Activated CD8-positive, alpha-beta T cell treated with anti-CD3 and anti-CD28 coated beads for 36 hours (primary cell): ENCODE measurements at regions not wholly inside any gene's neighbourhood (a gene's known extent, or its start where the extent isn't known, plus 50 kb on each side); places are given as distances from the start of the nearest gene placed in this dataset.

Source experiments
- ATAC-seq: fragments of 200-7000 bp; cut with Tn5 transposase; one replicate; pipeline ENCODE4 v1.10.0; 2021; ENCODE audit warnings: mild to moderate bottlenecking, moderate library complexity
- CTCF ChIA-PET: fragments of 350-600 bp; sonication (Branson Sonifier 250); formaldehyde crosslinking; loops from one replicate; lab custom pipeline; 2021; ENCODE audit warnings: antibody characterized with exemption; lab: Charles Lee
- POLR2A ChIA-PET: fragments of 350-600 bp; sonication (Branson Sonifier 250); formaldehyde crosslinking; loops from one replicate; lab custom pipeline; 2021; ENCODE audit warnings: antibody characterized with exemption; lab: Charles Lee
- DNase-seq: peaks from one replicate; pipeline ENCODE4 v3.0.0-alpha.2; 2020
- H3K27ac Mint-ChIP-seq: one replicate; pipeline ENCODE4 v1.8.0; 2021; ENCODE audit warnings: mild to moderate bottlenecking, mixed read lengths
- H3K27me3 Mint-ChIP-seq: one replicate; pipeline ENCODE4 v1.8.0; 2021; ENCODE audit warnings: mixed read lengths
- H3K36me3 Mint-ChIP-seq: one replicate; pipeline ENCODE4 v1.8.0; 2021; ENCODE audit warnings: low read depth, mixed read lengths
- H3K4me1 Mint-ChIP-seq: one replicate; pipeline ENCODE4 v1.8.0; 2021; ENCODE audit warnings: low read depth, mixed read lengths
- H3K4me3 Mint-ChIP-seq: one replicate; pipeline ENCODE4 v1.8.0; 2021; ENCODE audit warnings: mild to moderate bottlenecking, moderate library complexity, mixed read lengths
- H3K9me3 Mint-ChIP-seq: one replicate; pipeline ENCODE4 v1.8.0; 2021; ENCODE audit warnings: mixed read lengths
- intact Hi-C: fragments of 100-400 bp; cut with micrococcal nuclease; formaldehyde crosslinking; loops from one replicate; pipeline ENCODE4 v1.10.0; 2022
- TF ChIP-seq, protein P1 (sequence below): fragments of 200-600 bp; IDR thresholded peaks from one replicate; pipeline ENCODE4 v1.8.0; 2022; ENCODE audit warnings: antibody characterized with exemption, mild to moderate bottlenecking

DNA sequence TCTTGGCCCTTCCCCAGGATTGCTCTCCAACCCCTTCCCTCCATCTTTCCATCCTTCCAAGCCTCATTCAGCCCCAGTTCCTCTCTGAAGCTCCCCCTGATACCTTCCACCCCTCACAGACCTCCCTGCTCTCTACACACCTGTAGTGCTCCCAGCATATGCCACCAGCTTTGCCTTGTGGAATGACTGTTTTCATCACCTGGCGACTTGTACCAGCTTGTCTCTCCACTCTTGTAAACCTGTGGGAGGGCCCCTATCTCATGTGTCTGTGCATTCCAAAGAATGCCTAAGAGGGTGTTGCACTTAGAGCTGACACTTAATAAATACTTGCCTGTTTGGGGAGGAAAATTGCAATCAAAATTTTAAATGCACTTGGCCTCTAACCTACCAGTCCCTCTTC lies 198.7 kb downstream of the BCL11A start:
- no peak overlapping the region for H3K27ac Mint-ChIP-seq
- no peak for DNase-seq
- peaks cover 9% of the 10 kb centered on the region for H3K27me3 Mint-ChIP-seq
- H3K4me3 Mint-ChIP-seq: no peak overlapping the region
- no peak for ATAC-seq
- TF ChIP-seq, protein P1, sequence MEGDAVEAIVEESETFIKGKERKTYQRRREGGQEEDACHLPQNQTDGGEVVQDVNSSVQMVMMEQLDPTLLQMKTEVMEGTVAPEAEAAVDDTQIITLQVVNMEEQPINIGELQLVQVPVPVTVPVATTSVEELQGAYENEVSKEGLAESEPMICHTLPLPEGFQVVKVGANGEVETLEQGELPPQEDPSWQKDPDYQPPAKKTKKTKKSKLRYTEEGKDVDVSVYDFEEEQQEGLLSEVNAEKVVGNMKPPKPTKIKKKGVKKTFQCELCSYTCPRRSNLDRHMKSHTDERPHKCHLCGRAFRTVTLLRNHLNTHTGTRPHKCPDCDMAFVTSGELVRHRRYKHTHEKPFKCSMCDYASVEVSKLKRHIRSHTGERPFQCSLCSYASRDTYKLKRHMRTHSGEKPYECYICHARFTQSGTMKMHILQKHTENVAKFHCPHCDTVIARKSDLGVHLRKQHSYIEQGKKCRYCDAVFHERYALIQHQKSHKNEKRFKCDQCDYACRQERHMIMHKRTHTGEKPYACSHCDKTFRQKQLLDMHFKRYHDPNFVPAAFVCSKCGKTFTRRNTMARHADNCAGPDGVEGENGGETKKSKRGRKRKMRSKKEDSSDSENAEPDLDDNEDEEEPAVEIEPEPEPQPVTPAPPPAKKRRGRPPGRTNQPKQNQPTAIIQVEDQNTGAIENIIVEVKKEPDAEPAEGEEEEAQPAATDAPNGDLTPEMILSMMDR: no peak
- intact Hi-C loops: no loop called here
- H3K4me1 Mint-ChIP-seq: peaks cover 8% of the 10 kb centered on the region
- no peaks in the 10 kb centered on the region for H3K9me3 Mint-ChIP-seq
- ChIA-PET POLR2A (no interaction called here), CTCF (interaction anchor here (0.5 to 1.0 kb wide), 2 partner anchors 30 to 900 kb away, joined by 3 read pairs; no protein-coding TSS in a partner anchor)
- no peaks in the 10 kb centered on the region for H3K36me3 Mint-ChIP-seq

DNA sequence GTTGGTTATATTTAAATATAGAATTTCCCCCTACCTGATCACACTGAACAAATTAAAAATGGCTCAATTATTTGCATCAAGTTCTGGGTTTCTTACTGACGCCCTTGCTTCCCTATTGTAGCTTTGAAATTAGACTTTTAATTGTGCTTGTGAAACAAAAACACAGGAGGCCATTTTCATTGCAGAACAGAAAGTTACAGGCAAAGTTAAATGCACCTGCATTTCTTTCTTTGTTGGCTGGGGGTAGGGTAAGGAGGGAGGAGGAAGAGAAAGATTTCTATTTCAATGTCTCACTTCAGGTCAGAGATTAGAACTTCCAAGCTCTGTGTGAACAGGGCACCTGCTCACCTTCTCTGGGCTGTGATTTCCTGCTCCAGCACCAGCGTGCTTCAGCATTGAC lies 199.6 kb downstream of the BCL11A start:
- TF ChIP-seq, protein P1: no peak
- ChIA-PET CTCF (interaction anchor here (0.6 to 1.0 kb wide), 3 partner anchors 16 to 193 kb away, joined by 3 to 4 read pairs (median 3); no protein-coding TSS in a partner anchor), POLR2A (interaction anchor here (0.5 kb wide), 1 partner anchor 10 kb away, joined by 3 read pairs; no protein-coding TSS in a partner anchor)
- no peak for DNase-seq
- Mint-ChIP-seq H3K27me3 (peaks cover 9% of the 10 kb centered on the region), H3K27ac (no peak overlapping the region), H3K4me3 (no peak overlapping the region), H3K9me3 (no peaks in the 10 kb centered on the region), H3K4me1 (peaks cover 8% of the 10 kb centered on the region), H3K36me3 (no peaks in the 10 kb centered on the region)
- intact Hi-C loops: no loop called here
- no peak for ATAC-seq

DNA sequence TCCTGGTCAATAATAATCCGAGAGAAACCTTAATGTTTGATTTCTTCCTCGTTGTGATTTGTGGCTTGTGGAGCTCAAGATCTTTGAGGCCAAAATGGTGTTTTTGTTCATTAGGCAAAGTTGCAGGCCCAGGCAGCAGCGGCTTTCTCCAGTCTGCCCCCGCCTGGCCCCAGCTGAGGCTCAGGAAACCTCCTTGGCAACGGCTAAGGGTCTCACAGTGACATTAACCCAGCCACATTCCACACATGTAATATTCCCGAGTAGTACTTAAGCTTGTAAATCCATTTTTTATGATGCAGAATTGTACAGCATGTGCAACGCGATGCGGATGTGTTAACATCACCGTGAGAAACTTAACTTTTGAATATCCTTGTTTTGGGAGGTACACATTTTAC lies 200.1 kb downstream of the BCL11A start:
- peaks cover 8% of the 10 kb centered on the region for H3K4me1 Mint-ChIP-seq
- no peak overlapping the region for H3K4me3 Mint-ChIP-seq
- intact Hi-C loops: no loop called here
- TF ChIP-seq, protein P1: no peak
- ChIA-PET CTCF (interaction anchor here (0.7 kb wide), 1 partner anchor 16 kb away, joined by 4 read pairs; no protein-coding TSS in a partner anchor), POLR2A (no interaction called here)
- H3K36me3 Mint-ChIP-seq: no peaks in the 10 kb centered on the region
- DNase-seq (no peak), ATAC-seq (no peak)
- H3K27me3 Mint-ChIP-seq: peaks cover 7% of the 10 kb centered on the region
- H3K9me3 Mint-ChIP-seq: no peaks in the 10 kb centered on the region
- H3K27ac Mint-ChIP-seq: no peak overlapping the region

DNA sequence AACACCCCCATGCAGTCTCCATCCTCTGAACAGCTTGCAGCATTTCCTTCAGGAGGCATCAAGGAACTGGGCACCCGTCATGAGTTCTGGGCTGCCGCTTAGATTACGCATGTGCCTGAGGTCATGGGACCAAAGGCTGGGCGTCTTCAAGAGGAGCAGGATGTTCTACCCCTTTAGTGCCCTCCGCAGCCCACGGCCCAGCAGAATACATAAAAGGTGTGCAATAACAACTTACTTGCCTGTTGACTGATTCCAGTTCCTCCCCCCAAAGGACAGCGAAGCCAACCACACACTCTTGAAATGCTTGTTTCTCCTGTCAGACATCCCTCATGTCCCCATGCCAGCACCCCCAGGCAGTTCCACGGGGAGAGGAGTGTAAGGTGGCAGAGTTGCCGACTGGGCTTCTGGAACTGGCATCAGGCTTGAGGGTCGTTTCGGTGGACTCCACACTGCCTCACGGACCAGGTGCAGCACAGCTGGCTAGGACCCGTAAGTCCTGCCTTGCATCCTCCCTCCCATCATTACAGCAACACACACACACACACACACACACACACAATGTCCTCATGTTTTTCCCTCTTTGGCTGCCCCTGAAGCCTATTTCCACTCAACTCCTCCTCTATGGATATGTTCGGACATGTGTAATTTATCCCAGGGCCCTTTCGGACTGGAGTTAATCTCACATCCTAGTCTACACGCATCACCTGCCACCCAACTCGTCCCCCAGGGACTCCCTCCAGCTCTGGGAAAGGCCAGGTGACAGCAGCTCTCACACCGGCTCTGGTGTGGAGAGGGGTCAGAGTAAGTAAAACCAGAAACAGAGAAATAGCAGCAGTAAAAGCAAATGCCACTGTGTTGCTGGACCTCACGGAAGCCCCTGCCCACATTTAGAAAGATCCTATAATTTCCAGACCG lies 200.7 kb downstream of the BCL11A start:
- no peak for DNase-seq
- no peak for ATAC-seq
- Mint-ChIP-seq H3K4me1 (peaks cover 8% of the 10 kb centered on the region), H3K27me3 (peaks cover 7% of the 10 kb centered on the region), H3K9me3 (no peaks in the 10 kb centered on the region), H3K36me3 (no peaks in the 10 kb centered on the region), H3K27ac (no peak overlapping the region), H3K4me3 (no peak overlapping the region)
- TF ChIP-seq, protein P1: no peak
- POLR2A ChIA-PET: no interaction called here
- intact Hi-C loops: no loop called here
- CTCF ChIA-PET: no interaction called here

DNA sequence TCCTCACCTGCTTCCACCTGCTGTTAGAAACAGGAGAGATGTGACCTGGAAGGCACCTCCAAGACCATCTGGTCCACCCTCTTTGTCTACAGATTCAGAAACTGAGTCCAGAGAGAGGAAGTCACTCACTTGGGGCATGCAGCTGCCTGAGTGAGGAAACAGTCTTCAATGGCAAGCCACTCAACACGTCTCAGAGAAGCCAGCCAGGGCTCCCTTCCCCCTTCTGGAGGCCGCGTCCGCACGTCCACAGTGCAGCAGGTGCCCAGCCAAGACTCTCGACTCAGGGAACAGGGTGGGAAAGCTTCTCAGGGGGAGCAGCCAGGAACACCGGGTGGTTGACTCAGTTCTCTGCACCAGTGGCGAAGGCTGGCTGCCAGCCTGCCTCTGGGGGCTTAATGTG lies 201.7 kb downstream of the BCL11A start:
- ATAC-seq (no peak), DNase-seq (no peak)
- ChIA-PET CTCF (no interaction called here), POLR2A (no interaction called here)
- intact Hi-C loops: no loop called here
- TF ChIP-seq, protein P1: no peak
- no peaks in the 10 kb centered on the region for H3K36me3 Mint-ChIP-seq
- peaks cover 4% of the 10 kb centered on the region for H3K27me3 Mint-ChIP-seq
- peaks cover 8% of the 10 kb centered on the region for H3K4me1 Mint-ChIP-seq
- H3K4me3 Mint-ChIP-seq: no peak overlapping the region
- no peak overlapping the region for H3K27ac Mint-ChIP-seq
- no peaks in the 10 kb centered on the region for H3K9me3 Mint-ChIP-seq
